GM19395 (cell line): ENCODE measurements at regions not wholly inside any gene's neighbourhood (a gene's known extent, or its start where the extent isn't known, plus 50 kb on each side); places are given as distances from the start of the nearest gene placed in this dataset.
"Not testable (repeated sequence)": the region's sequence is repeated elsewhere in the genome, so short reads cannot be mapped to it uniquely, and the experiment has no call there.

Experiments used
- ATAC-seq: cut with Tn5 transposase; IDR thresholded peaks from one replicate; pipeline ENCODE4 v1.9.1; 2021; ENCODE audit warnings: mild to moderate bottlenecking, moderate library complexity; ENCODE audit not compliant: unreplicated experiment

DNA sequence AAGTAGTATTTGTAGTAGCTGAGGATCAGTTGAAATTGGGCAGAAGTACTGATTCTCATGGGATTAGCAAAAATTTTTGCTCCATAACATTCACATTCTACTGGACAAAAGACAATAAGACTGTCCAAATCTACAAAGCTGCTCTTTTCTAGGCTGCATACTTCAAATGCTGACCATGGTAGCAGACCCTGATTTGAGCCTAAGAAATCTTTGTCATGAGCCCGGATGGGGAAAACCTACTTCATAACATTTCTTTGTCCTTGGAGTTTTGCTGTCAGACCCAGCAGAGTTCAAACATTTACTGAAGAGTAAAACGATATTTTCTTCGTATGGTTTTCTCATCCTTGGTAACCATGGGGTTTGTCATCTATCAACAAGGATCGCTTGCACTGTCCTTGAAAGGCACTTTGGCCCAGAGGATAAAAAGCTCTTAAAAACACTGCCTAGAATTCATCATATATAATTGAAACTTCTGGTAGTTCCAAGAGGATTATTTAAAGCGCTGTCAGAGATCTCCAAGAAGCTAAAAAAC is 216.9 kb downstream of the CAVIN4 start:
- ATAC-seq, result no peak

DNA sequence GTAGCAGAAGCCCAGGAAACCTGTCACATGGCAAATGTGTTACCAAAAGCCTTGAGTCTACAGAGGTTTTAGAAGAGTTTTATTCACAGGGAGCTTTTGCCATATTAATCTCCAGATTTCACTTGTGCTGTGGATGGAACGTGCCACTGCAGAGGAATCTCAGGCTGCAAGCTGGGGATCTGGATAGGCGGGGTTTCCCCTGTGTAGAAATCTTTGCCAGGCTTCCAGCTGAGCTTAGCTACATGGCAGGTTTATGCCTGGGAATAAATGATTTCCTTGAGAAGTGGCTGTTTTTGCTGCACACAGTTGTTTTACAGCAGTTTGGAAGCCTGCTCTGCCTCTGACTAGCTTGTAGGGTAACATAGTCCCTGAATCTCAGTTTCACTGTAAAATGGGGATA is 224.6 kb upstream of the PLPPR1 start:
- ATAC-seq, result no peak

DNA sequence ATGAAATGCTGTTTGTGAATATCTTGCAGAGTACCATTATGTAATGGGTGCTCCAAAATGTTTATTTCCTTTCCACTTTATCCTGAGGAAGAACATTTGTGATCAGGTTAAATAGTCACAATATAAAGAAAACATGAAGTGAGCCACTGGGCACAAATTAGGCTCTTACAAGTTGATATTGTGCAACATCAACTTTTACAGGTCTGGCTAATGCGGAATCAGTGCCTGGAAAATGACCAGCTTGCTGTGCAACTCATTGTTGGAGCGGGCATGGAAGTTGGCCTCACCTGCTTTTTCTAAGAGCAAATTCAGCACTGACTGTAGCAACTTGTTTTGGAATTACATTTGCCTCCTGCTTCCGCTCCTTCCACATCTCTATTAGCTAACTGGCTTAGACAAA is 216.9 kb upstream of the PLPPR1 start:
- ATAC-seq, result no peak

DNA sequence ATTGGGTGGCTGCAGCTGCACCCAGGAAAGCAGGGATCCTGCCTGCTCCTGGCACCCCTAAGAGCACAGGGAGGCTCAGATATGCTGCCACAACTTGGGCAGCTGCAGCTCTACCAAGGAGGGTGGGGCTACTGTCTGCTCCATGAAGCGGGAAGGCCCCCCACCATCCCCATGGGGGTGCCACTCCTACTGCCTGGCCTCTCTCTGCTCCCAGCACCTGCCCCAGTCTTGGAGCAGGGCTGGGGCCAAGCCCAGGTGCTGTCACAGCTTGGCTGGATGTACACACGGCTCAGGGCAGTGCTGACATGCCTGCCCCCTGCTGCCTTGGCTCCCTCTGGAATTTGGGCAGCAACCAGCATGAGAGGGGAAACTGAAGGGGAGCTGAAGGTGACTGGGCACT is 214.7 kb upstream of the PLPPR1 start:
- no peak for ATAC-seq

DNA sequence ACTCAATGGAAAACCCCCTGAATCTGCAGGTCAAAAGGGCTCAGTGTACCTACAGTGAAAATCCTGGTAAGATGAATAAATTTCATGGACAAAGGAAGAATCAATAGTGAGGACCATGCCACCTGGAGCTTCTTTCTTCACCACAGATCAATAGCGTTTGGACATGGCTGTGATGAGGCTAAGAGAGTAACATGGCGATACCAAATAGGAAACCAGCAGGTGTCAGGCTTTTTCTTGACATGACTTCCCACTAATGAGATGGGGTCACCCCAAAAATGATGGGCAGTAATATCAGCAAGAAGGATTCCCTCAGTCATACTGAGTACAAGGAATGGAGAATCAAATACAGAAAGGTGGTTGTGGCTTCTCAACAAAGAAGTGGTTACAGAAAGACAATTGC is 208.5 kb upstream of the PLPPR1 start:
- no peak for ATAC-seq

DNA sequence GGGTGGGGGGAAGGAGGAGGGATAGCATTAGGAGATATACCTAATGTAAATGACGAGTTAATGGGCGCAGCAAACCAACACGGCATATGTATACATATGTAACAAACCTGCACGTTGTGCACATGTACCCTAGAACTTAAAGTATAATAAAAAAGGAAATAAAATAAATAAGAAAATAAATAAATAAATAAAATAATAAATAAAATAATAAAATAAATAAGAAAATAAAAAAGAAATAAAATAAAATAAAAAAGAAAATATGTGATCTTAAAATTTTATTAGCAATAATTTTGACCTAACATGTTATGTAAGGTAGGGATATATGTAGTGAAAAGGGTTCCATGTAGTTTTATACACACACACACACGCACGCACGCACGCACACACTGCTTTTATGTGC is 195.5 kb upstream of the PLPPR1 start:
- ATAC-seq, result not testable (repeated sequence)

DNA sequence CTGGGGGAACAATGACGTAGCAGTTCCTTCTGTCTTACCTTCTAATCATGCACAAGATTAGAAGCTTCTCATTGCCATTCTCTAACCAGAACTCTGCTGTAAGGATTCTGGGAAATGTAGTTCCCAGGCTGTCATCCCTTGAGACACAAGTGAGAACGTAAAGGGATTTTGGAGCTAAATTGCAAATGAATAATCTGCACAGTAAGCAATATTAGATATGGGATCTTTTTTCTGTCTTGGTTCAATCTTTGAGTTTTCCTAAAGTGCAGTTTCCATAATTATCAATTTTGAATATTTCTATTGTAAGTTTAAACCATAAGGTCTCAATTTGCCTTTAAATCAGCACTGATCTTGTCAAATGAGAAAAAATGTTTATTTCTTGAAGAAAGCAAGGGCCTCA is 189.7 kb upstream of the PLPPR1 start:
- no peak for ATAC-seq

DNA sequence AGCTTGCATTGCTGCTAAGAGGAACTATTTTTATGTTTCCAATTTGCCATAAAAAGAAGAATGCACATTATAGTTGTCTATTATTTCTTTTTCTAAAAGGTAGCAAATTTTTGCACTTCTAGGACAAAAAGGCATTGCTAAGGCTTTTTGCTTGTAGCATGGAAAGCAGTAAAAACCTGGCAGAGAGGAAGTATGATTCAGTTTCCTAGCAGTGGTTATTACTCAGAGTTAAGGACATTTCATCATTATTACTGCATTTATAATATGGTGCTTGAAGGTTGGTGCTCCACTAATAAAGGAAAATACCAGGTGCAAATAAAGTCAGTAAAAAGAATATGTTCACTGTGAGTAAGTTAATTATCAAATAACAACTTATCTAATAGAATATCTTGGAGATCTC is 179.8 kb upstream of the PLPPR1 start:
- ATAC-seq, result no peak

DNA sequence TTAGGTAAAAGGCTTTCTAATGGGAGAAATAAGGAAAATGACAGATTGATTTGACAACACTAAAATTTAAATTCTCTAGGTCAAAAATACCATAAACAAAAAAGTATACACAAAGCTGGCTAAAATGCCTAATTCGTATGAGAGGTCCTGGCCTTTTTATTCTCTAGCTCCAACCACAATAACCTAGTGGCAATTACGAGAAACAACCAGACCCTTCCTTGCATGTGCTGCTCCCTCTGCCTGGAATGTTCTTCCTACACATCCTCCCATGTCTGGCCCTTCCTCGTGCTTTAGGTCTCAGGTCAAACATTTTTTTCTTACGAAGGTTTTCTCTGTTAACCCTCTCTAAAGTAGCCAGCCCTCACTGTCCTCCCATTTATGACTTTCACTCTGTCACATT is 176.4 kb upstream of the PLPPR1 start:
- ATAC-seq, result no peak

DNA sequence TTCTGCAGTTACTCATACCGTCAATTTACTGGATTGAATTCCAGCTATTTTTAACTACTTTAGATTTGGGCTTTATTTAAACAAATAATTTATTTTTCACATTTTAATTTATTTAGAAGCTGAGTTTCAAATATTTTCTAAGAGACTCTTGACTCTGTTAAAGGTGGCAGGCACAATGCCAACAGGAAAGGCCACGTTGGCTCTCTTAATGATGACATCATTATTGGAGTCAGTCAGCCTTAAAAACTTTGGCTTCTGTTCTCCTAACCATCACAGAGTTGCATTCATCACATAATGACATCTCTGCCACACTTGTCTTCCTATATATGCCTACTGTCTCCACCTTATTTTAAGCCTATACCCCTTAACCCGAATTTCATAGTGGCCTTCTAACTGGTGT is 172.3 kb upstream of the PLPPR1 start:
- no peak for ATAC-seq

DNA sequence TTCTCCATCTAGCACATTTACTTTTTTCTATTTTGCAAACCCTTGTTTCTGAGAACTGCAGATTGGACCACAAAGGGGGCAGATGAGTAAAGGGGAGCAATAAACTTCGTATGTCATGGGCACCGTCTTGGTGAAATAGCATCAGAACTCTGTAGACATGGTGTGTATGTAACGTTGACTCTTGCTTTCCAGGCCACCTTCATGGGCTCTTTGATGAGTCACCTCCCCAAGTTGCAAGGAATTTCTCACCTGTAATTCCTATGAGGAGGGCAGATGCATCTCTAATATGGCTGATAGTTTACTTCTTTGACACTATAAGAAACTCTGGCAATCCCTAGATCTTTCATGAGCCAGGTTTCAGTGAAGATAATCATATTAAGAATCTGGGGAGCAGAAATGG is 163.4 kb upstream of the PLPPR1 start:
- ATAC-seq, result no peak

DNA sequence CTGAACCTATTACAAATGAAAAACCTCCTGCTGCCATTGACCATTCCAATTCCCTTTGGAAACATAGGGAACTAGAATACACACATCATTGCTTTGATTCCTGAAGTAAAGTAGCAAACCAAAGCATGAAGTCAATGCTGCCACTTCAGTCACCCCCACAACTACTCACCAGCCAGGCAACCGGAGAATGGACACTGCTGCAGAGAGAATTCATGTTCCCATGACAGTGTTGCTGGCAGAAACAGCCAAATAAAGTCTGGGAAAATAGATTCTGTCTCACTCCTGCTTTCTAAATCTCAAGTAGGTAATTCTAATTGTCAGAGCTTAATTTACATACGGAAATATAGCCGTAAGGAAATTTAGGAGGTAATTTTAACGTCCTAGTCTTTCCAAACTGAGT is 162.9 kb upstream of the PLPPR1 start:
- no peak for ATAC-seq

DNA sequence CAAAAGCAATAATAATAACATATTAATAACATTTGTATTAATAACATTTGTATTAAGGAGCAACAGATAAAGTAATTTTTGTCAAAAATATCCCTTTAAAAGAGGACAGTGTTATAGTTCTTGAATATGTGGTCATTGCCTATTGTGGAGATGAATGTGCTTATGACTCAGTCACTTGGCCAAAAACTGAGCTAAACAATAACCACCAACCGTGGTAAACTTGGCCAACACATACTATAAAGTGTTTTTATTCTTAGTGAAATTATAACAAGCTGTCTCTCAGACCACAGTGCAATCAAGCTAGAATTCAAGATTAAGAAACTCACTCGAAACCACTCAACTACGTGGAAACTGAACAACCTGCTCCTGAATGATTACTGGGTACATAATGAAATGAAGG is 159.2 kb upstream of the PLPPR1 start:
- no peak for ATAC-seq

DNA sequence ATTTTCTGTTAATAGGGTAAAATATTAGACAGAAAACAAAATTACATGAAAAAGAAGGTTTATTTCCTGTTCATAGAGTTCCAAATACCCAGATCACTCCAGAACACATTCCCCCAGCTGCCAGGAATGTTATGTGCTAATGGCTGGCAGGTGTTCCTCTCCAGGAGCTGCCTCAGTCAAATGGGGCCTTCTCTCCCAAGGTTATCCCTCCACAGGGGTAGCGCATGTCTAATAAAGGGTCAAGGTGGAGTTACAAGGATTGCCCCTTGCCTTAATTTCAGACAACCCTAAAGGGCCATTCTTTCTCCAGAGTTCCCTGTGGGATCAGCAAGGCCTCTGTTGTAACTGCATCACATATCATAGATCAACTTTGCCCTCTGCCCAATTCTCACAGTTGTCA is 148.6 kb upstream of the PLPPR1 start:
- ATAC-seq, result no peak

DNA sequence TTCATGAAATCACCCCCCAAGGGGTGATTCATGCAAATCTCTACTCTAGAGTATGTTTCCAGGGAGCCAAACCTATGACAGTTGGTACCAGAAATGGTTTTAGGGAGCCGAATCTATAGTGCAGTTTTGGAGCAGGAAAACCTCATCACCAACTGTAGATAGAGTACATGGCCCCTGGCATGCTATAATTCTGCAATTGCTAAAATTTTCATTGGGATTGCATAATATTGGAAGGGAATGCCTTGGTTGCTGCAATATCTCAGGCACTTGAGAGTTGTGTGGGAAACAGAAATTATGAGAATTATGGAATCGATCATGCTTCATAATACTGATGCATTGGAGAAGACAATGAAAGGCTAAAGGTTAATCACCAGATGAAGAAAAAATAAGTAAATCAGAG is 148.2 kb upstream of the PLPPR1 start:
- no peak for ATAC-seq

DNA sequence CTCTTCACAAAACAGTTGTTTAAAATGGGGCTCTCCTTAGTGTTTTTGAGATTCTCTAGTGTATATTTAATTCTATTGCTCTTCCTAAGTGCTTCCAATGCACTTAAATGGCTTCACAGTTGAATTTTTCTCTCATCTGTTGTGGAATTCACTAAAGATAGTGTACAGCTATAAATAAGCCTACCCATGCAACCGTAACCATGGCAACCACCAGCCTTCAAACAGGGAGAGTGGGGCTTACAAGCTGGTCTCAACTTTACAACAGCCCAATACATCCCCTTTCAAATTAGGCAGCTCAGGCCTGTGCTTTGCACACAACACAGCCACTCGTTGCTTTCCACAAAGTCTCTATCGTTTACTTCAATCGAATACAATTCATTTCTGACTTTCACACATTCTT is 144.0 kb upstream of the PLPPR1 start:
- ATAC-seq, result no peak

DNA sequence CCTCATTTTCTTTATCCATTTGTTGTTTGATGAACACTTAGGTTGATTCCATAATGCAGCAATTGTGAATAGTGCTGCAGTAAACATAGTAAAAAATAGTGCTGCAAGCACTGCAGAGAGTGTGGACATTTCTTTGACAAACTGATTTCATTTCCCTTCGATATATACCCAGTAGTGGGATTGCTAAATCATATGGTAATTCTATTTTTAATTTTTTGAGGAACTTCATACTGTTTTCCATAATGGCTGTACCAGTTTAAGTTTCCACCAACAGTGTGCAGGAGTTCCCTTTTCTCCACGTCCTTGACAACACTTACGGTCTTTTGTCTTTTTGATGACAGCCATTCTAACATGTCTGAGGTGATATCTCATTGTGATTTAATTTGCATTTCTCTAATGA is 138.2 kb upstream of the PLPPR1 start:
- ATAC-seq, result no peak

DNA sequence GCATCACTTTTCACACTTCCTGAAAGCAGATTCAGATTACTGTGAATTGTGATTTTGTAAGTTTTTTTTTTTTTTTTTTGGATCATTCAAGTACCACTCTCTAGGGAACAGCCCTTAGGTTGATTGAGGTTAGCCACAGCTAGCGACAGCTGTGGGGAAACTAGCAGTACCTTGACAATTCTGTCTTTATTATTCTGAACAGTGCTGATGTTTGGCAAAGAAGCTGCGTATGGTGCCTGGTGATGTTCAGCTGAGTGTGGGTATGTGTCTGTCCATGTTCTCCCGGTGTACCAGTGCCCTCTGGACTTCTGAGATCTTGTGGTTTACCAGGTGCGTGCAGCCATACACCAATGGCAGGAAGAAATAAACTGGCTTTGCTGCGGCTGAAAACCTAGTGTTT is 117.3 kb upstream of the PLPPR1 start:
- ATAC-seq, result no peak

DNA sequence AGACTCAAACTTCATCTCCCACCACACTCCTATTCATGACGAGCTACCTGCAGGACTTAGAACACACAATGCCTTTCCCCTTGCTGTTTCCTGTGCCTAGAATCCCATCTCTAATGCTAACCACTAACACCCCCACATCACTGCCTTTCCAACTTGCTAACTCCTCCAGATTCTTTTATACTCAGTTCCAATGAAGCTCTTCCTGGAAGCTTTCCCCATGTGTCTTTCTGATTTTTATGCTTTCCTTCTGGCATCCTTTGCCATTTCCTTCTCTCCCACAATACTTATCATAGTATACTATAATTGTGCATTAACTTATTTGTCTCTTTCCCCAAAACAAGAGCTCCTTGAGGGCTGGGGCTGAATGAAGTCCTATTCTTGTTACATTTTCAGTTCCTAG is 115.3 kb upstream of the PLPPR1 start:
- no peak for ATAC-seq

DNA sequence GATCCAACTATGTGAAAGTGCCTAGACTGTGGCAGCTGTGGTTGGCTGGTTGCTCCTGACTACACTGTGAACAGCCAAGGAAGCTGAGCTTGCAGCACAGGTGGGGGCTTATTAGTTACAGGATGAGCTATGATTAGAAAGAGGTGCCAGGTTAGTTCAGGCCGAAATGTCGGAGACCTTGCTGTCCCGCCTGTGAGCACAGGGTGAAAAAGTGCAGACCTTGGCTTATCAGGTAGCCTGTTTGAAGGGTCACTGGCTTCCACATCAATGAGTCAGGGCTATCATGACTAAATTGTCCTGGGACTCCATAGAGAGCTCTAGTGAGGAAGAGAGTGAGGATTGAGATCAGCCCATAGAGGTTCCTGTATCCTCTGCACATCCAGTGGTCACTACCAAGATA is 114.3 kb upstream of the PLPPR1 start:
- ATAC-seq, result no peak

DNA sequence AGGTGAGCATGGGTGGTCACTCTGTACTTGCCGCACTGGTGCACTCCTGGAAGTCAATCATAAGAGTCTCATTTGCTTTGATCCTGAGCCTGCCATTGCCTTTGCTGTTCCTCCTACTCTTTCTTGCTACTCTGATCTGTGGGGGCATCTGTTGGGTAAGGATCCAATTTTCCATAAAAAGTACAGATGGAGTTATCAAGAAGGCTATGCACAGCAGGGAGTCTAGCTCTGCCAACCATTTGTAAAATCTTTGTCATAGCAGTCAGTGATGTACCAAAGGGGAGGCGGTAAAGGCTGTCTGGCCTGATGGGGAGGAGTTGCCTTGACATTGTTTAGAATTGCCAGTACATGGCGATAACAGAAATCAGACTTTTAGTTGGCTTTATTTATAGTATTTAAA is 109.0 kb upstream of the PLPPR1 start:
- ATAC-seq, result no peak

DNA sequence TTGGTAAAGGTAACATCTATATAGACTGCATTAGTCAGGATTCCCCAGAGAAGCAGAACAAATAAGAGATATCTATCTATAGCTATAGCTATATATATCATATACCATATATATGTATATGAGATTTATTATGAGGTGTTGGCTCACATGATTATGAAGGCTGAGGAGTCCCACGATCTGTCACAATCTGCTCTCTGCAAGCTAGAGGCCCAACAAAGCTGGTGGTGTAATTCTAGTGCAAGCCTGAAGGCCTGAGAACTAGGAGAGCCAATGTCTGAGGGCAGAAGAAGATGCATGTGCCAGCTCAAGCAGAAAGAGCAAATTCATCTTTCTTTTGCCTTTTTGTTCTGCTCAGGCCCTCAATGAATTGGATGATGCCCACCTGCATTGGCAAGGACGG is 102.2 kb upstream of the PLPPR1 start:
- no peak for ATAC-seq

DNA sequence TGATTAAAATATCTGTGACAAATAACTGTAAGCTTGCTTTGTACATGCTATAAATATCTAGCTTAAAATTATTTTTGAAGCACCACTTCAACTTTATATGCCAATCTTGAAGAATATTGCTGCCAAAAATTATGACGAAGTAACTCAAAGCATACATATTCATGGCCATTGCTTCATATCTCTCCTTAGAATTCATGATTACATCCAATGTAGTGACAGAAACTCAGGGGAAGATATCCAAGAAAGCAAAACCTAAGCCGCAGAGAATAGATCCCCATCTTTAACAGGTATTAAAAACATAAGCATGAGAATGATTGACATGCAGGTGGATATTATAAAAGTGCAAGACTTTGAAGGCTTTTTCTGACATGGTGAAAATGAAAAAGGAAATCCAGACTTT is 100.8 kb upstream of the PLPPR1 start:
- ATAC-seq, result no peak

DNA sequence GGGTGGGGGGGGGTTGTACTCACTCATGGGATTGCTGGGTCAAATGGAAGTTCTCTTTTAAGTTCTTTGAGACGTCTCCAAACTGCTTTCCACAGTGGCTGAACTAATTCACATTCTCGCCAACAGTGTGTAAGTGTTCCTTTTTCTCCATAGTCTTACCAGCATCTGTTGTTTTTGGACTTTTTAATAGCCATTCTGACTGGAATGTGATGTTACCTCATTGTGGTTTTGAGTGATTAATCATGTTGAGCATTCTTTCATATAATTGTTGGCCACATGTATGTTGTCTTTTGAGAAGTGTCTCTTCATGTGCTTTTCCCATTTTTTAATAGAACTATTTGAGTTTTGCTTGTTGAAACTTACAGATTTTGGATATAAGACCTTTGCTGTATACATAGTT is 94.9 kb upstream of the PLPPR1 start:
- no peak for ATAC-seq
